ENCODE measurements at regions not wholly inside any gene's neighbourhood (a gene's known extent, or its start where the extent isn't known, plus 50 kb on each side); places are given as distances from the start of the nearest gene placed in this dataset.

- no peak for TF ChIP-seq POLR2A (IDR thresholded peaks at IDR 0.05; ENCODE audit: low read depth, low read length)
- TF ChIP-seq POLR2AphosphoS5 (IDR thresholded peaks at IDR 0.05; ENCODE audit: low read depth, low read length) = no peak
Observed at GRCh38 chr7:118708741-118709140, 484.2 kb downstream of the ANKRD7 start.
